HCT116 (cell line): ENCODE measurements at regions not wholly inside any gene's neighbourhood (a gene's known extent, or its start where the extent isn't known, plus 50 kb on each side); places are given as distances from the start of the nearest gene placed in this dataset.

Experiments
- ATAC-seq: fragments of 200-7000 bp; cut with Tn5 transposase; 2 replicates; pipeline ENCODE4 v1.9.1; 2020; ENCODE audit warnings: mild to moderate bottlenecking, moderate library complexity
- BruUV-seq: library from RNA; stranded (reverse); fragments of 400-500 nt; replicated peaks from 2 replicates; lab custom pipeline; 2021; lab: Mats Ljungman, UMichigan
- CTCF ChIA-PET: fragments of 300-600 bp; sonication (Branson Sonifier 250); formaldehyde crosslinking; loops from one replicate; lab custom pipeline; 2021; ENCODE audit warnings: antibody characterized with exemption; lab: Charles Lee
- POLR2A ChIA-PET: fragments of 300-600, 350-600 bp; sonication (Branson Sonifier 250); formaldehyde crosslinking; loops from one replicate; lab custom pipeline; 2021; ENCODE audit warnings: antibody characterized with exemption; lab: Charles Lee
- RAD21 ChIA-PET, 2 experiments: fragments of 300-600 bp; sonication (Branson Sonifier 250); formaldehyde crosslinking; loops; one replicate each; lab custom pipeline; 2023; ENCODE audit warnings: low total read pairs in 2 of 2; ENCODE audit not compliant: uncharacterized antibody in 2 of 2, unreplicated experiment in 2 of 2, low non-redundant PET in 1 of 2; lab: Charles Lee
- DNase-seq: peaks from one replicate; pipeline ENCODE4 v3.0.0-alpha.2; 2010; ENCODE audit warnings: low read depth, low spot score
- H2AFZ ChIP-seq: fragments of 200-600 bp; shearing (Covaris generic), sonication (generic); 2 replicates; pipeline ENCODE4 v1.6.1; 2017; ENCODE audit warnings: low read depth, mixed run types, mixed read lengths, antibody characterized with exemption, low read length; ENCODE audit not compliant: poor library complexity, severe bottlenecking
- H3K27ac ChIP-seq: 2 replicates; pipeline ENCODE4 v1.5.1; 2012; ENCODE audit warnings: low read depth, low read length
- H3K27me3 ChIP-seq: fragments of 200-600 bp; sonication (generic); 2 replicates; pipeline ENCODE4 v1.6.1; 2016; ENCODE audit warnings: mixed run types, low read length, mixed read lengths; ENCODE audit not compliant: insufficient read depth
- H3K36me3 ChIP-seq, 2 experiments: fragments of 200-500 bp in 1 of 2; fragments of 200-600 bp in 1 of 2; sonication (Bioruptor generic) in 1 of 2; sonication (generic) in 1 of 2; 2 replicates each; pipeline versions ENCODE4 v1.5.1 to v1.6.1; 2014 to 2016; ENCODE audit warnings: low read length in 2 of 2, inconsistent platforms in 1 of 2, mixed read lengths in 1 of 2, mixed run types in 1 of 2; ENCODE audit not compliant: insufficient read depth in 2 of 2, control insufficient read depth in 1 of 2
- H3K4me1 ChIP-seq, 2 experiments: fragments of 200-600 bp in 1 of 2; sonication (generic) in 1 of 2; 2 replicates each; pipeline versions ENCODE4 v1.5.1 to v1.6.1; 2012 to 2017; ENCODE audit warnings: low read length in 2 of 2, inconsistent platforms in 1 of 2, mild to moderate bottlenecking in 1 of 2, mixed read lengths in 1 of 2, mixed run types in 1 of 2, moderate library complexity in 1 of 2; ENCODE audit not compliant: insufficient read depth in 2 of 2, control insufficient read depth in 1 of 2
- H3K4me2 ChIP-seq: fragments of 200-600 bp; sonication (generic); 2 replicates; pipeline ENCODE4 v1.6.1; 2017; ENCODE audit warnings: mixed run types, low read length, mixed read lengths
- H3K4me3 ChIP-seq, 2 experiments: fragments of 200-600 bp in 1 of 2; sonication (generic) in 1 of 2; replicated peaks in 1 of 2; 2 replicates each; pipeline ENCODE4 v1.5.1; 2011 to 2016; ENCODE audit warnings: low read length in 2 of 2, control low read depth in 1 of 2, low read depth in 1 of 2, mild to moderate bottlenecking in 1 of 2, mixed read lengths in 1 of 2, mixed run types in 1 of 2
- H3K79me2 ChIP-seq: fragments of 200-600 bp; sonication (generic); 2 replicates; pipeline ENCODE4 v1.6.1; 2017; ENCODE audit warnings: mild to moderate bottlenecking, mixed run types, low read length, moderate library complexity, mixed read lengths; ENCODE audit not compliant: insufficient read depth
- H3K9ac ChIP-seq: fragments of 200-600 bp; sonication (generic); 2 replicates; pipeline ENCODE4 v1.6.1; 2016; ENCODE audit warnings: low read length, mixed read lengths
- H3K9me2 ChIP-seq: fragments of 200-600 bp; sonication (generic), shearing (Covaris generic); 2 replicates; pipeline ENCODE4 v1.6.1; 2017; ENCODE audit warnings: mixed run types, mild to moderate bottlenecking, moderate library complexity; ENCODE audit not compliant: insufficient read depth
- H3K9me3 ChIP-seq, 2 experiments: fragments of 200-500 bp in 1 of 2; fragments of 200-600 bp in 1 of 2; sonication (Bioruptor generic) in 1 of 2; sonication (generic) in 1 of 2; 2 replicates each; pipeline ENCODE4 v1.6.1; 2014 to 2017; ENCODE audit warnings: low read length in 2 of 2, mixed read lengths in 2 of 2, inconsistent platforms in 1 of 2, low read depth in 1 of 2, mild to moderate bottlenecking in 1 of 2, mixed run types in 1 of 2, moderate library complexity in 1 of 2; ENCODE audit not compliant: control insufficient read depth in 1 of 2, insufficient read depth in 1 of 2
- H4K20me1 ChIP-seq: fragments of 200-600 bp; sonication (generic), shearing (Covaris generic); 2 replicates; pipeline ENCODE4 v1.6.1; 2017; ENCODE audit warnings: mixed run types, mild to moderate bottlenecking, moderate library complexity; ENCODE audit not compliant: insufficient read depth
- ATF3 ChIP-seq: IDR thresholded peaks from 2 replicates; pipeline ENCODE4 v1.6.1; 2012
- CEBPB ChIP-seq: IDR thresholded peaks from 2 replicates; pipeline ENCODE4 v1.6.1; 2012; ENCODE audit warnings: low read depth
- CTCF ChIP-seq, 3 experiments: fragments of 200-600 bp in 1 of 3; sonication (generic) in 1 of 3; IDR thresholded peaks in 2 of 3; conservative IDR thresholded peaks in 1 of 3; 2 replicates each; pipeline ENCODE4 v1.5.1; 2012 to 2017; ENCODE audit warnings: low read depth in 2 of 3, low read length in 2 of 3, antibody characterized with exemption in 1 of 3, borderline replicate concordance in 1 of 3, control low read depth in 1 of 3, mild to moderate bottlenecking in 1 of 3, mixed read lengths in 1 of 3, mixed run types in 1 of 3, moderate library complexity in 1 of 3; ENCODE audit not compliant: insufficient read depth in 1 of 3
- EGR1 ChIP-seq: IDR thresholded peaks from 2 replicates; pipeline ENCODE4 v1.6.1; 2012; ENCODE audit warnings: low read depth
- ELF1 ChIP-seq: IDR thresholded peaks from 2 replicates; pipeline ENCODE4 v1.6.1; 2012; ENCODE audit warnings: low read depth, borderline replicate concordance
- EZH2phosphoT487 ChIP-seq: fragments of 200-600 bp; IDR thresholded peaks from 2 replicates; pipeline ENCODE4 v1.6.1; 2018; ENCODE audit warnings: antibody characterized with exemption, borderline replicate concordance
- FOSL1 ChIP-seq: IDR thresholded peaks from 2 replicates; pipeline ENCODE4 v1.6.1; 2012; ENCODE audit warnings: low read depth
- JUND ChIP-seq: IDR thresholded peaks from 2 replicates; pipeline ENCODE4 v1.6.1; 2012
- MAX ChIP-seq: IDR thresholded peaks from 2 replicates; pipeline ENCODE4 v1.6.1; 2012
- POLR2A ChIP-seq: IDR thresholded peaks from 2 replicates; pipeline ENCODE4 v1.7.0; 2011; ENCODE audit warnings: borderline replicate concordance; ENCODE audit not compliant: insufficient read depth, insufficient read length; ENCODE audit errors: extremely low read depth
- POLR2AphosphoS5 ChIP-seq: IDR thresholded peaks from 2 replicates; pipeline ENCODE4 v1.6.1; 2011; ENCODE audit warnings: mild to moderate bottlenecking, low read depth, low read length, moderate library complexity
- RAD21 ChIP-seq: IDR thresholded peaks from 2 replicates; pipeline ENCODE4 v1.6.1; 2012; ENCODE audit warnings: low read depth, mild to moderate bottlenecking
- REST ChIP-seq: IDR thresholded peaks from 2 replicates; pipeline ENCODE4 v1.6.1; 2012; ENCODE audit warnings: low read depth
- SIN3A ChIP-seq: IDR thresholded peaks from 2 replicates; pipeline ENCODE4 v1.6.1; 2012; ENCODE audit warnings: low read depth
- SRF ChIP-seq: IDR thresholded peaks from 2 replicates; pipeline ENCODE4 v1.6.1; 2012; ENCODE audit warnings: low read depth
- TCF7L2 ChIP-seq: IDR thresholded peaks from 2 replicates; pipeline ENCODE4 v1.7.0; 2011; ENCODE audit warnings: borderline replicate concordance, inconsistent platforms; ENCODE audit not compliant: insufficient read depth, insufficient read length; ENCODE audit errors: extremely low read depth
- ZFX ChIP-seq: fragments of 450-650 bp; IDR thresholded peaks from 2 replicates; pipeline ENCODE4 v1.6.1; 2017
- ZNF274 ChIP-seq: fragments of 200-500 bp; sonication (Bioruptor generic); IDR thresholded peaks from 2 replicates; pipeline ENCODE4 v1.6.1; 2014; ENCODE audit warnings: mild to moderate bottlenecking, low read depth, low read length, inconsistent platforms
- intact Hi-C: fragments of 100-400 bp; cut with micrococcal nuclease; formaldehyde crosslinking; loops from 2 replicates; pipeline ENCODE4 v1.10.0; 2022

- Histone ChIP-seq H3K4me3 (no peak overlapping the region), H3K9me3 (no peaks in the 10 kb centered on the region), H3K4me1 (no peaks in the 10 kb centered on the region), H3K4me2 (no peak overlapping the region)
- BruUV-seq, result no TSS peak
- POLR2A ChIA-PET, result no interaction called here
- ATAC-seq (no peak), DNase-seq (no peak)
- TF ChIP-seq ZFX (no peak), CTCF (IDR thresholded peaks at IDR 0.05 in 2 of 3, conservative IDR thresholded peaks at IDR 0.05 in 1 of 3; ENCODE audit: borderline replicate concordance in 1 of 3, insufficient read depth in 1 of 3, low read depth in 2 of 3, low read length in 2 of 3) (no peak), RAD21 (no peak), JUND (no peak), CEBPB (no peak), POLR2AphosphoS5 (no peak), FOSL1 (no peak), REST (no peak), ELF1 (no peak), POLR2A (no peak), MAX (no peak), EGR1 (no peak), SIN3A (no peak), ZNF274 (no peak), EZH2phosphoT487 (no peak), SRF (no peak), TCF7L2 (no peak), ATF3 (no peak)
- TF ChIP-seq, all 23 proteins: peak for 0
- Histone ChIP-seq H2AFZ (no peak overlapping the region), H3K79me2 (no peaks in the 10 kb centered on the region), H3K9ac (no peak overlapping the region), H3K27me3 (no peaks in the 10 kb centered on the region), H4K20me1 (no peaks in the 10 kb centered on the region), H3K9me2 (no peaks in the 10 kb centered on the region), H3K36me3 (no peaks in the 10 kb centered on the region), H3K27ac (no peak overlapping the region)
- CTCF ChIA-PET, result no interaction called here
- RAD21 ChIA-PET, result no interaction called here
- intact Hi-C loops, result no loop called here
Measured at GRCh38 chr5:117463881-117464570, 889.4 kb upstream of the SEMA6A start.
